Stimulated activated naive B cell treated with anti-CD40 and anti-IgM and Interleukin-4, amounts not matched to agents 10 μg/mL and 1 μg/mL and 100 μg/mL, for 72 hours (primary cell): ENCODE measurements at regions not wholly inside any gene's neighbourhood (a gene's known extent, or its start where the extent isn't known, plus 50 kb on each side); places are given as distances from the start of the nearest gene placed in this dataset.
"Not testable (repeated sequence)": the region's sequence is repeated elsewhere in the genome, so short reads cannot be mapped to it uniquely, and the experiment has no call there.

ENCODE experiments used
- ATAC-seq, 2 donors: fragments of 150-1000 bp; cut with Tn5 transposase; replicated peaks; 2 replicates each; pipeline ENCODE4 v1.10.0; 2021; ENCODE audit warnings: moderate library complexity in 1 of 2
- DNase-seq: peaks from one replicate; pipeline ENCODE4 v3.0.0; 2021
- H3K27ac Mint-ChIP-seq: one replicate; pipeline ENCODE4 v1.8.0; 2022; ENCODE audit warnings: mild to moderate bottlenecking, mixed read lengths
- H3K27me3 Mint-ChIP-seq, 2 donors: one replicate each; pipeline ENCODE4 v1.8.0; 2022; ENCODE audit warnings: mixed read lengths in 2 of 2
- H3K36me3 Mint-ChIP-seq, 2 donors: one replicate each; pipeline ENCODE4 v1.8.0; 2022; ENCODE audit warnings: mixed read lengths in 2 of 2, mild to moderate bottlenecking in 1 of 2
- H3K4me1 Mint-ChIP-seq, 2 donors: one replicate each; pipeline ENCODE4 v1.8.0; 2022; ENCODE audit warnings: mixed read lengths in 2 of 2, mild to moderate bottlenecking in 1 of 2
- H3K4me3 Mint-ChIP-seq, 2 donors: one replicate each; pipeline ENCODE4 v1.8.0; 2022; ENCODE audit warnings: mild to moderate bottlenecking in 2 of 2, mixed read lengths in 2 of 2, moderate library complexity in 1 of 2
- H3K9me3 Mint-ChIP-seq, 2 donors: one replicate each; pipeline ENCODE4 v1.8.0; 2022; ENCODE audit warnings: mixed read lengths in 2 of 2, mild to moderate bottlenecking in 1 of 2

DNA sequence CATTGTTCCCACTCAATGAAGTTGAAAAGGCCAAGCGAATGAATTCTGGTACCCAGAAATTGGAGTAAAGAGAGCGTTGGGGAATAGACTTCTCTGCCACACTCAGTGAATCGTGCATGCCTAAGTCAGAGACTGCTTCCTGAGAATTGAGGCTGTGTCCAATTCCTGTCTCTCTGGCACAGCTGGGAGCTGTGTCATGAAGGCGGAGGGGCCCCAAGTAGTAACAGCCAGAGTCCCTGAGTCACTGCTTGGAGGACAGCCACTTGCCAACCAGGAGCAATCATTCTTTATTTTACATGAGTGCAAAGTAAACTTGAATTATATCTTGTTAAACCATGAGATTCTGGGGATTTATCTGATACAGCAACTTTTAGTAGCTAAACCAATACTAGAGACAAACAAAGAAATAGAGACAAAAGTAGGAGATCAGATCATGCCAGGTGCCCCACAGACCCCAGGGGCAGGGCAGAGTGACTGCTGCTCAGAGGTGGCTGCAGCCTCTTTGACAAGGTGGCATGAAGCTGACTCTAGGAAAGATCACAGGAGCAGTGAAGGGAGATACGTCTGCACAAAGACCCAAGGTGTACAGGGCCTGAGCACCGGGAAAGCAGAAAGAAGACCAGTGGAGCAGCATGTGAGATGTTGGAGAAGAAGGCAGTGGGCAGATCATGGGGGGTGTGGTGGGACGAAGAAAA is 246.0 kb downstream of the GADD45G start:
- DNase-seq (no peak), ATAC-seq (no peak)
- no peaks in the 10 kb centered on the region for H3K36me3 Mint-ChIP-seq
- H3K27me3 Mint-ChIP-seq = no peaks in the 10 kb centered on the region
- no peak overlapping the region for H3K4me3 Mint-ChIP-seq
- H3K27ac Mint-ChIP-seq = no peak overlapping the region
- no peaks in the 10 kb centered on the region for H3K9me3 Mint-ChIP-seq
- H3K4me1 Mint-ChIP-seq = no peaks in the 10 kb centered on the region

- H3K36me3 Mint-ChIP-seq = no peaks in the 10 kb centered on the region
- H3K27me3 Mint-ChIP-seq = no peaks in the 10 kb centered on the region
- no peaks in the 10 kb centered on the region for H3K9me3 Mint-ChIP-seq
- H3K27ac Mint-ChIP-seq = no peak overlapping the region
- no peak overlapping the region for H3K4me3 Mint-ChIP-seq
- H3K4me1 Mint-ChIP-seq = peaks cover 0 to 2% of the 10 kb centered on the region in 2 donors
- no peak for ATAC-seq
- DNase-seq = no peak
These were observed 248.3 kb downstream of the GADD45G start for GRCh38 chr9:89853161-89853560.

GRCh38 chr9:89853931-89854330 is 249.1 kb downstream of the GADD45G start:
- Mint-ChIP-seq H3K4me1 (peaks cover 4 to 5% of the 10 kb centered on the region in 2 donors), H3K27me3 (no peaks in the 10 kb centered on the region), H3K4me3 (no peak overlapping the region), H3K9me3 (no peaks in the 10 kb centered on the region), H3K27ac (no peak overlapping the region), H3K36me3 (no peaks in the 10 kb centered on the region)
- ATAC-seq (no peak), DNase-seq (no peak)

GRCh38 chr9:89854715-89855475 is 250.1 kb downstream of the GADD45G start:
- DNase-seq (no peak), ATAC-seq (no peak)
- Mint-ChIP-seq H3K9me3 (no peaks in the 10 kb centered on the region), H3K4me1 (peaks cover 4 to 8% of the 10 kb centered on the region in 2 donors), H3K27ac (no peak overlapping the region), H3K4me3 (no peak overlapping the region), H3K27me3 (peaks cover 0 to 5% of the 10 kb centered on the region in 2 donors), H3K36me3 (no peaks in the 10 kb centered on the region)

DNA sequence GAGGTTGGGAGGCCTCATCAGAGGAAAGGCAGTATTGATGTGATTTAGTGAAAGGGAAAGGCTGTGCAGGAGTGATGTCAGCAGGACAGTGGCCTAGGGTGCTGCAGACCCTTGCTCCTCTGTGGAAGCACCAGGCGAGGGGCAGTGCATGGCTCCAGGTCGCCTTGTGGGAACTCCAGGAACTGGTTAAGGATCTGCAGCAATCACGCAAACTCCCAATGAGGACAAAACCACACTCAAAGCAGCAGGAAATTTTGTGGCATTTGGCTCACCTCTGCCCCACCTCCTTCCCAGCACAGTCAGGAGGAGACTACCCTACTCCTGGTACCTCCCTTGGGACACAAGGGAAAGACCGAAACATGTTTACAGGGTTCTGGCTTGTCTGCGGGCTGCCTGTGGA is 251.5 kb downstream of the GADD45G start:
- not testable (repeated sequence) for ATAC-seq, H3K9me3 Mint-ChIP-seq, H3K36me3 Mint-ChIP-seq, H3K4me3 Mint-ChIP-seq, H3K27ac Mint-ChIP-seq, H3K4me1 Mint-ChIP-seq, DNase-seq
- H3K27me3 Mint-ChIP-seq = peaks cover 9 to 11% of the 10 kb centered on the region in 2 donors

DNA sequence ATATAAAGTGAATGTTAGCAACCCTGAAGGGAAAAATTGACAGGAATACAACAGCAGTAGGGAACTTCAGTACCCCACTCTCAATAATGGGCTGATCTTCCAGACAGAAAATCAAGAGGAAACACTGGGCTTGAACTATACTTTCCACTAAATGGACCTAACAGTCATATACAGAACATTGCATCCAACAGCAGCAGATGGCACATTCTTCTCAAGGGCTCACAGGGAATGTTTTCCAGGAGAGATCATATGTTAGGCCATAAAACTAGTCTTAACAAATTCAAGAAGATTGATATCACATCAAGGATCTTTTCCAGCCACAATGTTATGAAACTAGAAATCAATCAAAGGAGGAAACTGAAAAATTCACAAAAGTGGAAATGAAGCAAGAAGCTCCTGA is 252.1 kb downstream of the GADD45G start:
- not testable (repeated sequence) for H3K4me1 Mint-ChIP-seq, H3K36me3 Mint-ChIP-seq, H3K27ac Mint-ChIP-seq, H3K4me3 Mint-ChIP-seq, H3K9me3 Mint-ChIP-seq, DNase-seq, ATAC-seq
- peaks cover 10 to 12% of the 10 kb centered on the region in 2 donors for H3K27me3 Mint-ChIP-seq

- H3K36me3 Mint-ChIP-seq, H3K4me1 Mint-ChIP-seq, DNase-seq, H3K9me3 Mint-ChIP-seq, H3K27ac Mint-ChIP-seq, ATAC-seq, H3K4me3 Mint-ChIP-seq: not testable (repeated sequence)
- peaks cover 12 to 18% of the 10 kb centered on the region in 2 donors for H3K27me3 Mint-ChIP-seq
These were observed 255.0 kb downstream of the GADD45G start for GRCh38 chr9:89859842-89860241.

DNA sequence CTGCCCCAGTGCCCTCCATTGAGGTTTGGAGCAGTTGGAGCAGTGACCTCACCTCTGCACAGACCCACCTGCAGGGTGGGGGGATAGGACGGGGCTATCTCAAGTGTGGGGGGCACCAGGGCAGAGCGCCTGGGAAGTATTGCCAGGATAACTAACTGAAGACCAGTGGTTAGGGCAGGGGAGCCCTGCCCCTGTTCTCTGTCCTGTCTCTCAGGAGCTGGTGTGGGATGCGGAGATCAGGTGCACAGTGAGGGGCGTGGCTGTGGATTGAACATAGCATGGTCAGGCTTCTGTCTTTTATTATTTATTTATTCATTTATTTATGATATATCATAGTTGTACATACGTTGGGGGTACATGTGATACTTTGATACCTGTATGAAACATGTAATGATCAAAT is 256.6 kb downstream of the GADD45G start:
- not testable (repeated sequence) for ATAC-seq, H3K9me3 Mint-ChIP-seq, H3K4me3 Mint-ChIP-seq, H3K27ac Mint-ChIP-seq, H3K36me3 Mint-ChIP-seq, DNase-seq, H3K4me1 Mint-ChIP-seq
- H3K27me3 Mint-ChIP-seq = peaks cover 12 to 18% of the 10 kb centered on the region in 2 donors

GRCh38 chr9:89862316-89862715 is 257.5 kb downstream of the GADD45G start:
- H3K9me3 Mint-ChIP-seq = no peaks in the 10 kb centered on the region
- H3K4me1 Mint-ChIP-seq = peaks cover 4 to 8% of the 10 kb centered on the region in 2 donors
- peak overlapping the region; percentile 7 for H3K27ac Mint-ChIP-seq
- DNase-seq (no peak), ATAC-seq (no peak)
- H3K4me3 Mint-ChIP-seq = no peak overlapping the region
- no peaks in the 10 kb centered on the region for H3K36me3 Mint-ChIP-seq
- H3K27me3 Mint-ChIP-seq = peaks cover 12 to 18% of the 10 kb centered on the region in 2 donors

- Mint-ChIP-seq H3K9me3 (no peaks in the 10 kb centered on the region), H3K4me1 (peaks cover 4 to 8% of the 10 kb centered on the region in 2 donors), H3K36me3 (no peaks in the 10 kb centered on the region), H3K27me3 (peaks cover 12 to 18% of the 10 kb centered on the region in 2 donors), H3K27ac (no peak overlapping the region), H3K4me3 (no peak overlapping the region)
- ATAC-seq (no peak), DNase-seq (no peak)
These were observed 258.3 kb downstream of the GADD45G start for GRCh38 chr9:89863141-89863540.

- Mint-ChIP-seq H3K4me3 (no peak overlapping the region), H3K27ac (peak overlapping the region; percentile 9), H3K9me3 (no peaks in the 10 kb centered on the region), H3K4me1 (peaks cover 2 to 3% of the 10 kb centered on the region in 2 donors), H3K27me3 (peaks cover 12 to 18% of the 10 kb centered on the region in 2 donors), H3K36me3 (no peaks in the 10 kb centered on the region)
- DNase-seq = no peak
- ATAC-seq = peak in 1 of 2 donors; percentile 34
These were observed 259.0 kb downstream of the GADD45G start for GRCh38 chr9:89863837-89864236.

- no peaks in the 10 kb centered on the region for H3K36me3 Mint-ChIP-seq
- DNase-seq (no peak), ATAC-seq (no peak)
- H3K9me3 Mint-ChIP-seq = no peaks in the 10 kb centered on the region
- no peak overlapping the region for H3K27ac Mint-ChIP-seq
- peaks cover 12 to 16% of the 10 kb centered on the region in 2 donors for H3K27me3 Mint-ChIP-seq
- no peak overlapping the region for H3K4me3 Mint-ChIP-seq
- H3K4me1 Mint-ChIP-seq = peaks cover 0 to 2% of the 10 kb centered on the region in 2 donors
These were observed 259.4 kb downstream of the GADD45G start for GRCh38 chr9:89864257-89864656.

- ATAC-seq (peak in 1 of 2 donors; percentile 31), DNase-seq (no peak)
- peaks cover 12 to 13% of the 10 kb centered on the region in 2 donors for H3K27me3 Mint-ChIP-seq
- no peak overlapping the region for H3K27ac Mint-ChIP-seq
- no peak overlapping the region for H3K4me3 Mint-ChIP-seq
- H3K9me3 Mint-ChIP-seq = no peaks in the 10 kb centered on the region
- peaks cover 0 to 2% of the 10 kb centered on the region in 2 donors for H3K4me1 Mint-ChIP-seq
- H3K36me3 Mint-ChIP-seq = no peaks in the 10 kb centered on the region
These were observed 259.9 kb downstream of the GADD45G start for GRCh38 chr9:89864731-89865130.

DNA sequence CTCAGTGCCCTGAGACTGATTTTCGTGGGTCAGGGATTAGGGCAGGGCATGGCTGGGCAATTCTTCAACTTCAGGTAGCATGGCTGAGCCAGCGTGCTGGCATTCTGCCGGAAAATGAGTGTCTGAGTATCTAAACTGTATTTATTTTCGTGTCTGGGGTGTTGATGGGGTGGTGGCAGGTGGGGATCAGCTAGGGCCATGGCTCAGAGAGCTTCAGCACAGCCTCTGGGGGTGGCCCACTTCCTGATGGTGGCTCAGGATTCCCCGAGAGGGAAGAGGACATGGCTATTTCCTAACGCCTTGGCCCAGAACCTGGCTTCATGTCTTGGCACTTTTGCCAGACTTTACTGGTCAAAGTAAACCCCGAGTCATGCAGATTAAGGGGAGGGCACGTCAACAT is 260.5 kb downstream of the GADD45G start:
- H3K4me1 Mint-ChIP-seq = peaks cover 0 to 5% of the 10 kb centered on the region in 2 donors
- no peak for ATAC-seq
- H3K27ac Mint-ChIP-seq = no peak overlapping the region
- H3K9me3 Mint-ChIP-seq = no peaks in the 10 kb centered on the region
- peaks cover 11 to 13% of the 10 kb centered on the region in 2 donors for H3K27me3 Mint-ChIP-seq
- no peak overlapping the region for H3K4me3 Mint-ChIP-seq
- DNase-seq = no peak
- no peaks in the 10 kb centered on the region for H3K36me3 Mint-ChIP-seq

- no peak for ATAC-seq
- Mint-ChIP-seq H3K27me3 (peaks cover 4 to 12% of the 10 kb centered on the region in 2 donors), H3K4me3 (no peak overlapping the region), H3K9me3 (no peaks in the 10 kb centered on the region), H3K27ac (no peak overlapping the region), H3K4me1 (peaks cover 0 to 5% of the 10 kb centered on the region in 2 donors), H3K36me3 (no peaks in the 10 kb centered on the region)
- DNase-seq = no peak
These were observed 261.2 kb downstream of the GADD45G start for GRCh38 chr9:89865981-89866380.
